ENCODE measurements at regions not wholly inside any gene's neighbourhood (a gene's known extent, or its start where the extent isn't known, plus 50 kb on each side); places are given as distances from the start of the nearest gene placed in this dataset.

DNA sequence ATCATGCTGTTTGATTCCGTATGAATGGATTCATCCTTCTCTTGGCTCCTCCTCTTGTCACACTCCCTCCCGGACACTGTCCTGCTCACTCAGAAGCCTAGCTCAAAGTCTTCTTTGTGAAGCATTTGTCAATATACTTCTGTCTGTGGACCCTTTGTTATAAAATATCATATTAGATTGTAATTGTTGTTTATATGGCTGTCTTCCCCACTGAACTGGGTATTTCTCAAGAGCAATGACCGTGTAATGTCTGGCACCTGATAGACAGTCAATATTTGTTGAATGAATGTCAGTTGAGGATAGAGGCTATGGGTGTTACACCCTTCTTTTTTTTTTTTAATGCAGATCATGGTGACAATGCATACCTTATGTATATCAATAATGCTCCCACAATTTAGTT lies 335.3 kb downstream of the SOX4 start:
- TF ChIP-seq, protein P1, sequence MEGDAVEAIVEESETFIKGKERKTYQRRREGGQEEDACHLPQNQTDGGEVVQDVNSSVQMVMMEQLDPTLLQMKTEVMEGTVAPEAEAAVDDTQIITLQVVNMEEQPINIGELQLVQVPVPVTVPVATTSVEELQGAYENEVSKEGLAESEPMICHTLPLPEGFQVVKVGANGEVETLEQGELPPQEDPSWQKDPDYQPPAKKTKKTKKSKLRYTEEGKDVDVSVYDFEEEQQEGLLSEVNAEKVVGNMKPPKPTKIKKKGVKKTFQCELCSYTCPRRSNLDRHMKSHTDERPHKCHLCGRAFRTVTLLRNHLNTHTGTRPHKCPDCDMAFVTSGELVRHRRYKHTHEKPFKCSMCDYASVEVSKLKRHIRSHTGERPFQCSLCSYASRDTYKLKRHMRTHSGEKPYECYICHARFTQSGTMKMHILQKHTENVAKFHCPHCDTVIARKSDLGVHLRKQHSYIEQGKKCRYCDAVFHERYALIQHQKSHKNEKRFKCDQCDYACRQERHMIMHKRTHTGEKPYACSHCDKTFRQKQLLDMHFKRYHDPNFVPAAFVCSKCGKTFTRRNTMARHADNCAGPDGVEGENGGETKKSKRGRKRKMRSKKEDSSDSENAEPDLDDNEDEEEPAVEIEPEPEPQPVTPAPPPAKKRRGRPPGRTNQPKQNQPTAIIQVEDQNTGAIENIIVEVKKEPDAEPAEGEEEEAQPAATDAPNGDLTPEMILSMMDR (IDR thresholded peaks at IDR 0.05; ENCODE audit: low read depth, low read length, poor library complexity, severe bottlenecking): no peak
- TF ChIP-seq EZH2phosphoT487 (IDR thresholded peaks at IDR 0.05; ENCODE audit: borderline replicate concordance, low read length): no peak

Measured in DOHH2 (cell line).